TTC549 (cell line): ENCODE measurements at regions not wholly inside any gene's neighbourhood (a gene's known extent, or its start where the extent isn't known, plus 50 kb on each side); places are given as distances from the start of the nearest gene placed in this dataset.

Experiments used
- FAIRE-seq: peaks from 2 replicates; lab custom pipeline; 2012; peaks lifted over from hg19 to GRCh38; lab: Jason Lieb, UNC

GRCh38 chr1:177847843-177848242, 122.0 kb downstream of the SEC16B start:
- no peak for FAIRE-seq

GRCh38 chr1:177838907-177839485, 130.9 kb downstream of the SEC16B start:
- FAIRE-seq, result no peak

GRCh38 chr1:177833631-177834030, 136.2 kb downstream of the SEC16B start:
- no peak for FAIRE-seq

- FAIRE-seq, result no peak
Measured at GRCh38 chr1:177830531-177831135, 139.2 kb downstream of the SEC16B start.

GRCh38 chr1:177825276-177825901, 144.5 kb downstream of the SEC16B start:
- FAIRE-seq, result no peak

GRCh38 chr1:177824508-177824982, 145.3 kb downstream of the SEC16B start:
- no peak for FAIRE-seq

- no peak for FAIRE-seq
Measured at GRCh38 chr1:177820213-177820612, 149.6 kb downstream of the SEC16B start.

- FAIRE-seq, result no peak
Measured at GRCh38 chr1:177817937-177818875, 151.7 kb downstream of the SEC16B start.

GRCh38 chr1:177812650-177813049, 157.2 kb downstream of the SEC16B start:
- FAIRE-seq, result no peak

- FAIRE-seq, result no peak
Measured at GRCh38 chr1:177812144-177812543, 157.7 kb downstream of the SEC16B start.

- FAIRE-seq, result no peak
Measured at GRCh38 chr1:177811429-177811828, 158.4 kb downstream of the SEC16B start.

- no peak for FAIRE-seq
Measured at GRCh38 chr1:177809819-177810218, 160.0 kb downstream of the SEC16B start.

- no peak for FAIRE-seq
Measured at GRCh38 chr1:177802304-177802703, 167.6 kb downstream of the SEC16B start.

GRCh38 chr1:177801790-177802189, 168.1 kb downstream of the SEC16B start:
- no peak for FAIRE-seq

GRCh38 chr1:177800400-177801088, 169.3 kb downstream of the SEC16B start:
- FAIRE-seq, result no peak

- no peak for FAIRE-seq
Measured at GRCh38 chr1:177799746-177800145, 170.1 kb downstream of the SEC16B start.

GRCh38 chr1:177798614-177799013, 171.2 kb downstream of the SEC16B start:
- no peak for FAIRE-seq

- FAIRE-seq, result no peak
Measured at GRCh38 chr1:177796561-177796960, 173.3 kb downstream of the SEC16B start.

GRCh38 chr1:177794376-177794991, 175.4 kb downstream of the SEC16B start:
- no peak for FAIRE-seq

- FAIRE-seq, result no peak
Measured at GRCh38 chr1:177793900-177794299, 176.0 kb downstream of the SEC16B start.

GRCh38 chr1:177790566-177790965, 179.3 kb downstream of the SEC16B start:
- FAIRE-seq, result no peak

GRCh38 chr1:177789956-177790355, 179.9 kb downstream of the SEC16B start:
- FAIRE-seq, result no peak
